ENCODE measurements at regions not wholly inside any gene's neighbourhood (a gene's known extent, or its start where the extent isn't known, plus 50 kb on each side); places are given as distances from the start of the nearest gene placed in this dataset.

DNA sequence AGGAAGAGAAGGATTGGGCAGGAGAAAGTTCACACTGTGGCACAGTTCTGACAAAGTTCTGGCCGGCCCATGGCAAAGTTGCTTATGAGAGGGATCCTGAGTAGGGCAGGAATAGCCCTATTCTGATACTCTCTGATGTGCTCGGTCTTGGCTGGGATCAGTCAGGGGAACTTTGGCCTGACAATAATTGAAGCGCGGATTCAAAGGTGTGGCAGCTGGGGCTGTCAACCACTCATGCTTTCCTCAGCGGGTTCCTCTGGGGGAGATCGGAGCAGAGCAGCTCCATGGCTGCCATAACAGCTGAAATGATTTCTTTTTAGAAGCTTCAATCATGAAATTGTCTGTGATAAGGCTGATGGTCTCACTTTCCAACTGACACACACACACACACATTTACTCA is 714.1 kb downstream of the DHX35 start:
- Histone ChIP-seq H3K9me3 (no peaks in the 10 kb centered on the region), H3K36me3 (no peaks in the 10 kb centered on the region), H3K27ac (no peak overlapping the region), H3K27me3 (no peaks in the 10 kb centered on the region), H3K4me1 (ENCODE audit: insufficient read depth) (no peaks in the 10 kb centered on the region), H3K4me3 (no peak overlapping the region)
- 92 to 95% (median 94%) methylated on average over 6 of the region's 6 CpGs for WGBS, 3 donors
- DNase-seq: no peak
- TF ChIP-seq EP300 (IDR thresholded peaks at IDR 0.05) (no peak), POLR2A (IDR thresholded peaks at IDR 0.05) (no peak)
- TF ChIP-seq, protein P1, sequence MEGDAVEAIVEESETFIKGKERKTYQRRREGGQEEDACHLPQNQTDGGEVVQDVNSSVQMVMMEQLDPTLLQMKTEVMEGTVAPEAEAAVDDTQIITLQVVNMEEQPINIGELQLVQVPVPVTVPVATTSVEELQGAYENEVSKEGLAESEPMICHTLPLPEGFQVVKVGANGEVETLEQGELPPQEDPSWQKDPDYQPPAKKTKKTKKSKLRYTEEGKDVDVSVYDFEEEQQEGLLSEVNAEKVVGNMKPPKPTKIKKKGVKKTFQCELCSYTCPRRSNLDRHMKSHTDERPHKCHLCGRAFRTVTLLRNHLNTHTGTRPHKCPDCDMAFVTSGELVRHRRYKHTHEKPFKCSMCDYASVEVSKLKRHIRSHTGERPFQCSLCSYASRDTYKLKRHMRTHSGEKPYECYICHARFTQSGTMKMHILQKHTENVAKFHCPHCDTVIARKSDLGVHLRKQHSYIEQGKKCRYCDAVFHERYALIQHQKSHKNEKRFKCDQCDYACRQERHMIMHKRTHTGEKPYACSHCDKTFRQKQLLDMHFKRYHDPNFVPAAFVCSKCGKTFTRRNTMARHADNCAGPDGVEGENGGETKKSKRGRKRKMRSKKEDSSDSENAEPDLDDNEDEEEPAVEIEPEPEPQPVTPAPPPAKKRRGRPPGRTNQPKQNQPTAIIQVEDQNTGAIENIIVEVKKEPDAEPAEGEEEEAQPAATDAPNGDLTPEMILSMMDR (IDR thresholded peaks at IDR 0.05): no peak
- intact Hi-C loops (cut with DNase I): no loop called here

DNA sequence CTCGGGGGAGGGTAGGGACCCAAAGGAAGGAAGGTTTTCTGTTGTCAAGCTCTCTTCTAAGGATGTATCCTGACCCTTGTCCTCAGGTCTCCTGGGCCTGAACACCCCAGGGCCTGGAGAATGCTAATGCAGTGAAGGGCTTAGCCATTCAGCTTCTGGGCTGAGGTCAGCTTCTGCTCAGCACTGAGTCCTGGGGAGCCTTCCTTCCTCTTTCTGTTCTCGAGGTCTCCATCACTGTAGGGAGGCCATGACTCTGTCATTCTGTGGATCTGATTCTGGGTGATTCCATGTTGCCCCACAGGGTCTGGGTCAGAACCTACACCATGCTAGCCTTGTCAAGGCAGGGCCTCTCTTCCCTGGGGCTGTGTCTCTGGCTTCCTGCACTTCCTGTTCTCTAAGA is 712.7 kb downstream of the DHX35 start:
- Histone ChIP-seq H3K4me3 (no peak overlapping the region), H3K4me1 (ENCODE audit: insufficient read depth) (no peaks in the 10 kb centered on the region), H3K36me3 (no peaks in the 10 kb centered on the region), H3K27ac (no peak overlapping the region), H3K9me3 (no peaks in the 10 kb centered on the region), H3K27me3 (no peaks in the 10 kb centered on the region)
- intact Hi-C loops (cut with DNase I): no loop called here
- DNase-seq: no peak
- TF ChIP-seq, protein P1 (IDR thresholded peaks at IDR 0.05): no peak
- TF ChIP-seq EP300 (IDR thresholded peaks at IDR 0.05) (no peak), POLR2A (IDR thresholded peaks at IDR 0.05) (no peak)
- WGBS, 3 donors: 63 to 80% (median 75%) methylated on average over 2 of the region's 2 CpGs

DNA sequence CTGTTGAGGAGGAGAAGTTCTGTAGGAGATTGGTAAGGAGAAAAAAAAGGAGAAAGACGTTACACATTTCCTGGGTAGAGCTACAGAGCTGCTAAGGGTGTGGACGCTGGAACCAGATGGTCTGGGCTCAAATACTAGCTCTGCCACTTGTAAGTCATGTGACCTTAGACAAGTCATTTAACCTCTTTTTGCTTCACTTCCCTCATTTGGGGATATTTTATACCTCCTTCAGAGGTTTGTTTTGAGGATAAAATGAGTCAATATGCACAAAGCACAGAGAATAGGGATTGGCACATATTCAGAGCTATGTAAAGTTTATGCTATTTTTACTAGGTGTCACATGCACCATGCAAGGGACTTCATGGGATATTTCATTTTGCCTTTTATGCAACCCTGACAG is 708.8 kb downstream of the DHX35 start:
- no peaks in the 10 kb centered on the region for H3K27me3 ChIP-seq
- 29 to 53% (median 40%) methylated on average over 2 of the region's 2 CpGs for WGBS, 3 donors
- no peak overlapping the region for H3K4me3 ChIP-seq
- H3K9me3 ChIP-seq: no peaks in the 10 kb centered on the region
- TF ChIP-seq POLR2A (IDR thresholded peaks at IDR 0.05) (no peak), EP300 (IDR thresholded peaks at IDR 0.05) (no peak)
- TF ChIP-seq, protein P1 (IDR thresholded peaks at IDR 0.05): no peak
- intact Hi-C loops (cut with DNase I): no loop called here
- no peak for DNase-seq
- H3K4me1 ChIP-seq (ENCODE audit: insufficient read depth): no peaks in the 10 kb centered on the region
- H3K36me3 ChIP-seq: no peaks in the 10 kb centered on the region
- no peak overlapping the region for H3K27ac ChIP-seq

DNA sequence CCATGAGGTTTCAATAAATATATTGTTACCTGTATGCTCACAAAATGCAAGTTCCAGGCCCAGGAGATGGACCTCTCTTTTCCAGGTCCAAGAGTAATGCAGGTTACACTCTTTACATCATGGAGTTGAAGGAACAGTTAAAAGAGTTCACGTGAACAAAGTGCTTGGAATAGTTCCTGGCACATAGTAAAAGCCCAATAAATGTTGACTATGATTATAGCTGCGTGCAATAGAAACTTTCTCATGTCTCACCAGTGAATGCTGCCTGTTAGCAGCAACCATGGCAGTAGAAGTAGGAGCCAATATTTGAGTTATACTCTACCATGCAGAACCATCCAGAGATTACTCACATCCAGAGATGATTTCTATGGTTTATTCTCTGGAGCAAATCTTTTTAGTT is 707.5 kb downstream of the DHX35 start:
- no peak for TF ChIP-seq EP300 (IDR thresholded peaks at IDR 0.05)
- TF ChIP-seq, protein P1 (IDR thresholded peaks at IDR 0.05): no peak
- no peak for TF ChIP-seq POLR2A (IDR thresholded peaks at IDR 0.05)
- intact Hi-C loops (cut with DNase I): no loop called here
- H3K9me3 ChIP-seq: no peaks in the 10 kb centered on the region
- no peaks in the 10 kb centered on the region for H3K27me3 ChIP-seq
- H3K36me3 ChIP-seq: no peaks in the 10 kb centered on the region
- H3K27ac ChIP-seq: no peak overlapping the region
- DNase-seq: no peak
- no peak overlapping the region for H3K4me3 ChIP-seq
- 69 to 91% (median 78%) methylated on average over 2 of the region's 2 CpGs for WGBS, 3 donors
- no peaks in the 10 kb centered on the region for H3K4me1 ChIP-seq (ENCODE audit: insufficient read depth)

DNA sequence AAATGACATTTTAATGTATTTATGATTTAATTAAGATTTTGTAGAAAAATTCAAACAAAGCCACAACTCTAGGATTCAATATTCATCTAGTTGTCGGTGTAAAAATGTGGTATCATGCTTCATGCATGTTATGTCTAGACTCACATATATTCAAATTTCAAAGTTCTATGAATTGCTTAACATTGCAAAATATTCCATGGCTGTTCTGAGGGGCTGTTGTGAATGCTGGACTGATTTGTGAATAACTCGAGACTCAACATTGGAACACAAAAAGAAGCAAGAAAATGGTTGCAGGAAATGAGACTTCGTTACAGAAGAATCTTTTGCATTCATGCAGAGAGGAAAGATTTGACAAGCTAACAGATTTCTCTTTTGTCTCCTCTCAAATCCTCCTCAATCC is 705.9 kb downstream of the DHX35 start:
- no peak for DNase-seq
- intact Hi-C loops (cut with DNase I): no loop called here
- Histone ChIP-seq H3K9me3 (no peaks in the 10 kb centered on the region), H3K36me3 (no peaks in the 10 kb centered on the region), H3K4me3 (no peak overlapping the region), H3K27me3 (no peaks in the 10 kb centered on the region), H3K4me1 (ENCODE audit: insufficient read depth) (no peaks in the 10 kb centered on the region), H3K27ac (no peak overlapping the region)
- whole genome bisulfite sequencing, 3 donors: 42 to 60% (median 56%) methylated on average over 3 of the region's 3 CpGs
- no peak for TF ChIP-seq EP300 (IDR thresholded peaks at IDR 0.05)
- no peak for TF ChIP-seq POLR2A (IDR thresholded peaks at IDR 0.05)

All from ovary (tissue), 7 donors.